ENCODE measurements at regions not wholly inside any gene's neighbourhood (a gene's known extent, or its start where the extent isn't known, plus 50 kb on each side); places are given as distances from the start of the nearest gene placed in this dataset.

- DNase-seq (ENCODE audit: low read depth): no peak
- TF ChIP-seq, protein P1, sequence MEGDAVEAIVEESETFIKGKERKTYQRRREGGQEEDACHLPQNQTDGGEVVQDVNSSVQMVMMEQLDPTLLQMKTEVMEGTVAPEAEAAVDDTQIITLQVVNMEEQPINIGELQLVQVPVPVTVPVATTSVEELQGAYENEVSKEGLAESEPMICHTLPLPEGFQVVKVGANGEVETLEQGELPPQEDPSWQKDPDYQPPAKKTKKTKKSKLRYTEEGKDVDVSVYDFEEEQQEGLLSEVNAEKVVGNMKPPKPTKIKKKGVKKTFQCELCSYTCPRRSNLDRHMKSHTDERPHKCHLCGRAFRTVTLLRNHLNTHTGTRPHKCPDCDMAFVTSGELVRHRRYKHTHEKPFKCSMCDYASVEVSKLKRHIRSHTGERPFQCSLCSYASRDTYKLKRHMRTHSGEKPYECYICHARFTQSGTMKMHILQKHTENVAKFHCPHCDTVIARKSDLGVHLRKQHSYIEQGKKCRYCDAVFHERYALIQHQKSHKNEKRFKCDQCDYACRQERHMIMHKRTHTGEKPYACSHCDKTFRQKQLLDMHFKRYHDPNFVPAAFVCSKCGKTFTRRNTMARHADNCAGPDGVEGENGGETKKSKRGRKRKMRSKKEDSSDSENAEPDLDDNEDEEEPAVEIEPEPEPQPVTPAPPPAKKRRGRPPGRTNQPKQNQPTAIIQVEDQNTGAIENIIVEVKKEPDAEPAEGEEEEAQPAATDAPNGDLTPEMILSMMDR (IDR thresholded peaks at IDR 0.05; ENCODE audit: insufficient read depth, low read depth, low read length, missing control alignments): no peak
- no peak overlapping the region for H3K4me3 ChIP-seq (ENCODE audit: low read depth, low read length)
These were observed 203.3 kb upstream of the SRRM4 start for GRCh38 chr12:118778077-118778476.

- TF ChIP-seq, protein P1 (IDR thresholded peaks at IDR 0.05; ENCODE audit: insufficient read depth, low read depth, low read length, missing control alignments): no peak
- no peak for DNase-seq (ENCODE audit: low read depth)
These were observed 200.4 kb upstream of the SRRM4 start for GRCh38 chr12:118780939-118781338.

GRCh38 chr12:118781692-118782091 is 199.6 kb upstream of the SRRM4 start:
- TF ChIP-seq, protein P1 (IDR thresholded peaks at IDR 0.05; ENCODE audit: insufficient read depth, low read depth, low read length, missing control alignments): no peak
- no peak for DNase-seq (ENCODE audit: low read depth)
- H3K4me3 ChIP-seq (ENCODE audit: low read depth, low read length): no peak overlapping the region

More at GRCh38 chr12:118780939-118781338, 200.4 kb upstream of the SRRM4 start:
- no peak overlapping the region for H3K4me3 ChIP-seq (ENCODE audit: low read depth, low read length)

DNA sequence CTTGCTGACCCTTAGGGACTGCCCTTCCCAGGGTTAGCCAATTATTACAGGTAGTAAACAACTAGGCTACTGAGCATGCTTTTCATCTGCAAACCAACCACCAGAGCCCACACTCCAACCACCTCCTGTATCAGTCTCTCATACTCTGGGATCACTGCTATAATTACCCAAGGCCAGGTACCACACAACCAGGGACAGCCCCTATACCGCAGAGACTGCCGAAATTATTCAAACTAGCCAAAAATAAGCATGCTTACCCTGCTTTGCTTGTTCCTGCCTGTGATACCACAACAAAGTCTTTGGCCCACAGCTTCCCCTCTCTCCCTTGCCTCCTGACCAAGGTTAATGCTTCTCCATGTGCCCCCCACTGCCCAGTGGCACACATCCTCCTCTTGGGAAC is 197.6 kb upstream of the SRRM4 start:
- H3K4me3 ChIP-seq (ENCODE audit: low read depth, low read length): no peak overlapping the region
- TF ChIP-seq, protein P1 (IDR thresholded peaks at IDR 0.05; ENCODE audit: insufficient read depth, low read depth, low read length, missing control alignments): no peak
- DNase-seq (ENCODE audit: low read depth): no peak

DNA sequence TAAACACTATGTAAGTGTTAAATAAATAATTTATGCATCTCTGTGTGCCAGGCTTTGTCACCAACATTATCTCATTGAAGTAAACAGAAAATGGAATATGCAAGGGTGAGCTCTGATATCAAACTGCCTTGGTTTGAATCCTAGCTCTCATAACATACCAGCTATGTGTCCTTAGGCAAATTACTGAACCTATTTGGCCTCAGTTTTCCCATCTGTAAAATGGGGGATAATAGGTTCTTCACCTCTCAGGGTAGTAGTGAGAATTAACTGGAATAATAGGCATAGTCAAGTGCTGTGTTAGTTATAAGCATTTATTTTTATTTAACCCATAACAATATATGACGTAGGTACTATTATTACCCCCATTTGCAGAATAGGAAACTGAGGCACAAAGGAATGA is 190.8 kb upstream of the SRRM4 start:
- TF ChIP-seq, protein P1 (IDR thresholded peaks at IDR 0.05; ENCODE audit: insufficient read depth, low read depth, low read length, missing control alignments): no peak
- no peak for DNase-seq (ENCODE audit: low read depth)

GRCh38 chr12:118813778-118814357 is 167.5 kb upstream of the SRRM4 start:
- TF ChIP-seq, protein P1 (IDR thresholded peaks at IDR 0.05; ENCODE audit: insufficient read depth, low read depth, low read length, missing control alignments): no peak
- no peak overlapping the region for H3K4me3 ChIP-seq (ENCODE audit: low read depth, low read length)
- DNase-seq (ENCODE audit: low read depth): no peak

More for the DNA sequence above, 190.8 kb upstream of the SRRM4 start:
- H3K4me3 ChIP-seq (ENCODE audit: low read depth, low read length): no peak overlapping the region

GRCh38 chr12:118816296-118816695 is 165.0 kb upstream of the SRRM4 start:
- TF ChIP-seq, protein P1 (IDR thresholded peaks at IDR 0.05; ENCODE audit: insufficient read depth, low read depth, low read length, missing control alignments): no peak
- DNase-seq (ENCODE audit: low read depth): no peak
- no peak overlapping the region for H3K4me3 ChIP-seq (ENCODE audit: low read depth, low read length)

All from GM12865 (cell line).